ENCODE measurements at regions not wholly inside any gene's neighbourhood (a gene's known extent, or its start where the extent isn't known, plus 50 kb on each side); places are given as distances from the start of the nearest gene placed in this dataset.

- H3F3A ChIP-seq (ENCODE audit: insufficient read depth, low read length, poor library complexity, severe bottlenecking) = no peaks in the 10 kb centered on the region
- no peak overlapping the region for H2AFZ ChIP-seq (ENCODE audit: low read depth, low read length)
- no peaks in the 10 kb centered on the region for H3K9me2 ChIP-seq (ENCODE audit: insufficient read depth, low read length)
- H4K20me1 ChIP-seq (ENCODE audit: insufficient read depth) = no peaks in the 10 kb centered on the region
- H3K9me3 ChIP-seq (ENCODE audit: low read length) = peaks cover 7% of the 10 kb centered on the region
- H3K27ac ChIP-seq (ENCODE audit: low read length) = no peak overlapping the region
- H3K27me3 ChIP-seq (ENCODE audit: insufficient read depth, low read depth, low read length) = no peaks in the 10 kb centered on the region
- TF ChIP-seq CTCF (IDR thresholded peaks at IDR 0.05; ENCODE audit: poor library complexity, severe bottlenecking) (no peak), SMC3 (conservative IDR thresholded peaks at IDR 0.05; ENCODE audit: poor library complexity) (no peak), MXI1 (conservative IDR thresholded peaks at IDR 0.05; ENCODE audit: poor library complexity, severe bottlenecking) (no peak), TAF1 (IDR thresholded peaks at IDR 0.05; ENCODE audit: low read depth) (no peak), EP300 (conservative IDR thresholded peaks at IDR 0.05; ENCODE audit: poor library complexity, severe bottlenecking) (no peak), REST (IDR thresholded peaks at IDR 0.05; ENCODE audit: borderline replicate concordance) (no peak), EZH2 (IDR thresholded peaks at IDR 0.05; ENCODE audit: borderline replicate concordance, insufficient read depth, low read length, poor library complexity, severe bottlenecking) (no peak), POLR2AphosphoS5 (IDR thresholded peaks at IDR 0.05) (no peak), RAD21 (conservative IDR thresholded peaks at IDR 0.05) (no peak)
- H3K9ac ChIP-seq (ENCODE audit: low read length) = no peak overlapping the region
- no peaks in the 10 kb centered on the region for H3K36me3 ChIP-seq (ENCODE audit: insufficient read depth, low read length)
- no peaks in the 10 kb centered on the region for H3K79me2 ChIP-seq (replicated peaks; ENCODE audit: insufficient read depth, low read length)
- no peak overlapping the region for H3K4me2 ChIP-seq (ENCODE audit: low read length)
- no peak overlapping the region for H3K4me3 ChIP-seq (ENCODE audit: low read length)
Measured at GRCh38 chr6:103879800-103880199, 979.9 kb downstream of the HACE1 start.

GRCh38 chr6:103875221-103875620, 984.5 kb downstream of the HACE1 start:
- Histone ChIP-seq H3K27ac (ENCODE audit: low read length) (no peak overlapping the region), H3K9me3 (ENCODE audit: low read length) (peaks cover 7% of the 10 kb centered on the region), H3K4me2 (ENCODE audit: low read length) (no peak overlapping the region), H3K79me2 (replicated peaks; ENCODE audit: insufficient read depth, low read length) (no peaks in the 10 kb centered on the region), H3K4me3 (ENCODE audit: low read length) (no peak overlapping the region), H3K9me2 (ENCODE audit: insufficient read depth, low read length) (no peaks in the 10 kb centered on the region), H3K27me3 (ENCODE audit: insufficient read depth, low read depth, low read length) (no peaks in the 10 kb centered on the region), H3F3A (ENCODE audit: insufficient read depth, low read length, poor library complexity, severe bottlenecking) (no peaks in the 10 kb centered on the region), H4K20me1 (ENCODE audit: insufficient read depth) (no peaks in the 10 kb centered on the region), H3K36me3 (ENCODE audit: insufficient read depth, low read length) (no peaks in the 10 kb centered on the region), H3K9ac (ENCODE audit: low read length) (no peak overlapping the region), H2AFZ (ENCODE audit: low read depth, low read length) (no peak overlapping the region)
- TF ChIP-seq RAD21 (conservative IDR thresholded peaks at IDR 0.05) (no peak), EZH2 (IDR thresholded peaks at IDR 0.05; ENCODE audit: borderline replicate concordance, insufficient read depth, low read length, poor library complexity, severe bottlenecking) (no peak), MXI1 (conservative IDR thresholded peaks at IDR 0.05; ENCODE audit: poor library complexity, severe bottlenecking) (no peak), POLR2AphosphoS5 (IDR thresholded peaks at IDR 0.05) (no peak), SMC3 (conservative IDR thresholded peaks at IDR 0.05; ENCODE audit: poor library complexity) (no peak), REST (IDR thresholded peaks at IDR 0.05; ENCODE audit: borderline replicate concordance) (no peak), CTCF (IDR thresholded peaks at IDR 0.05; ENCODE audit: poor library complexity, severe bottlenecking) (no peak), EP300 (conservative IDR thresholded peaks at IDR 0.05; ENCODE audit: poor library complexity, severe bottlenecking) (no peak), TAF1 (IDR thresholded peaks at IDR 0.05; ENCODE audit: low read depth) (no peak)
